HS-5 (cell line): ENCODE measurements at regions not wholly inside any gene's neighbourhood (a gene's known extent, or its start where the extent isn't known, plus 50 kb on each side); places are given as distances from the start of the nearest gene placed in this dataset.

Experiments
- DNase-seq: peaks from one replicate; pipeline ENCODE4 v3.0.0-alpha.2; 2012; ENCODE audit warnings: low read depth

DNA sequence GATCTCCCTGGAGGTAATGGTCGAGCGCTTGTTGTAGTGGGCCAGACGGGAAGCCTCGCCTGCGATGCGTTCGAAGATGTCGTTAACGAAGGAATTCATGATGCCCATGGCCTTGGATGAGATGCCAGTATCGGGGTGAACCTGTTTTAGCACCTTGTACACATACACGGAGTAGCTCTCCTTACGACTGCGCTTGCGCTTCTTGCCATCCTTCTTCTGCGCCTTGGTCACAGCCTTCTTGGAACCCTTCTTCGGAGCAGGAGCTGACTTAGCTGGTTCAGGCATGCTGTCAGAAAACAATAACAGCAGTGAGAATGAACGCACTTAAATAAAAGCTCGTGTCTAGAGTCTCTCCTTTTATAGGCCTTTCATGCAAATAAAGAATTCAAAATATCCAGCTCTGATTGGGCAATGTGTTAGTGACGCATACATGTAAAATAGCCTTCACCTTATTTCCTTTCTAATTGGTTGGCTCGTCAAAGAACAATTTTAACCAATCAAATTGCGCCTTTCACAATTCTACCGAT, 129.2 kb downstream of the HFE start:
- DNase-seq, result peak; percentile 99

DNA sequence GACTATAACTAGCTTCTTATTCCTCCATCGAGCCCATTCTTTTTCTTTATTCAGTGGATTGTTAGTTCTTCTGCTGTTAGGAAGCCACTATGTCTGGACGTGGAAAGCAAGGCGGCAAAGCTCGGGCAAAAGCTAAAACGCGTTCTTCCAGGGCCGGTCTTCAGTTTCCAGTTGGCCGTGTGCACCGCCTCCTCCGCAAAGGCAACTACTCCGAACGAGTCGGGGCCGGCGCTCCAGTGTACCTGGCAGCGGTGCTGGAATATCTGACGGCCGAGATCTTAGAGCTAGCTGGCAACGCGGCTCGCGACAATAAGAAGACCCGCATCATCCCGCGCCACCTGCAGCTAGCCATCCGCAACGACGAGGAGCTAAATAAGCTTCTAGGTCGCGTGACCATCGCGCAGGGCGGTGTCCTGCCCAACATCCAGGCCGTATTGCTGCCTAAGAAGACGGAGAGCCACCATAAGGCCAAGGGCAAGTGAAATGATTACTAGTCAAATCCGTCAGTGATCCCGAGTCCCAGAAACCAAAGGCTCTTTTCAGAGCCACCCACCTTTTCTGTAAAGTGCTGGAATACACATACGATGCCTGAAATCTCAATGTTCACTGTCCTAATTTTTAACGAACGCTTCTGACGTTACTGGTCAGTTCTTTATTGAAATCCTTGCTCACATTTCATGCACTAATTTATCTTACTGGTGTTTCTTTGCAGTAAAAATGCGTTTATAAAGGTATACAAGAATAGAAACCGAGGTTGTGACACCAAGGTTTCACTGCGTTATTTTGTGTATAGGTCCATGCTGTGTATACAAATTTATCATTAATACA, 129.9 kb downstream of the HFE start:
- no peak for DNase-seq

DNA sequence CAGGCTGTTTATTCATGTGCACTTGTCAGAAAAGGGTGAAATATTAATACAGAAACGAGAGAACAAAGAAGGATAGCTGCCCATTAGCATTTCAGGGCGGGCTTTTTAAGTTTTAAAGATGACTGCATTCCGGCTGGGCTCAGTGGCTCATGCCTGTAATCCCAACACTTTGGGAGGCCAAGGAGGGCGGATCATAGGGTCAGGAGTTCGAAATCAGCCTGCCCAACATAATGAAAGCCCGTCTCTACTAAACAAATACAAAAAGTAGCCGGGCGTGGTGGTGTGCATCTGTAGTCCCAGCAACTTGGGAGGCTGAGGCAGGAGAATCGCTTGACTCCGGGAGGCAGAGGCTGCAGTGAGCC, 130.5 kb downstream of the HFE start:
- DNase-seq, result no peak

DNA sequence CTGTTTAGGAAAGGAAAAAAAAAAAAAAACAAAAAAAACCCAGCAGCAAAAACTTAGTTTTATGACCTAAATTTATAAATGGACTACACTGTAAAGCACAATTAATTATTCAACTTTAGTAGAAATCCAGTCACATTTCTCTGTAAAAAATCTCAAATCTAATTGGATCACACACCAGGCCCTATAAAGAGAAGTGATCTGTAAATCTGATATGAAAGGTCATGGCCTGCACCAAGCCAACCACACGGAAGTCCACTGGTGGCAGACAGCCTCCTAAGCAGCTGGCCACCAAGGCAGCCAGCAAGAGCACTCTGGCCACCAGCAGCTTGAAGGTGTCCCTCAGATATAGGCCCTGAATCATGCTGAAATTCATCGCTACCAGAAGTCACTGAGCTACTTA, 131.6 kb downstream of the HFE start:
- no peak for DNase-seq

DNA sequence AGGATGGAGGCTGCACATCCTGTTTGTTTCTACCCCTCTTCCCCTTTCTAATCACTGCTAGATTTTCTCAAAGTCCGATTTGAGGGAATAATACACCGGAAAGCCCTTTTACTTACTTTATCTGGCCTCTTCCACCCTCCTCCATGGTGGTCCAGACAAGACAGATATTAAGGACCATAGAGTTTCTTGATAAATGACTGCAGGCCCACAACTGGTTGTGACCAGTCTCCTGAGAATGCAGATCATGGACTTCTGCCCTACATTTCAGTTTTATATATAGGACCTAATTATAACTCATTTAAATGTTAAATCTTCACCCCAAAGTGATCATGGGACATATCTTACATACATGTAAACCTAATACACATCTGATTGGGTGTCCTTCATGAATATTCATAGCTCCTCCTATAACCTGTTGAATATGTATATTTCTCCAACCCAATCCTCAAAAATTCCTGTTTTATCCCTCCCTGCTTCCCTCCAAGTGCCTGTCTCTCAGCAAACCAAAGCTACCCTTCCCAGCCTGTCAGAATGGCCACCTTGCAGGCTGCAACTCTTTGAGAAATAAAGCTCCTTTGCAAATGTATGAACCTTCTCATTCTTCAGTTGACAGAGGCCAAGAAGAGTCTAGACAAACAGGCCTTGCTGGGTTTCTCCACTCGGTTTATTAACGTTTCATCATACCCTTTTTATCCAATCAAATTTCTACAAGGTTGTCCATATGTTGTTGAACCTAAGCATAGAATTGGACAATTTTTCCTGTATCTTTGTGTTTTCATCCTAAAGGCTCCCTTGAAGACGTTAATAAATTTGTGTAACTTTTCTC, 133.1 kb downstream of the HFE start:
- no peak for DNase-seq

DNA sequence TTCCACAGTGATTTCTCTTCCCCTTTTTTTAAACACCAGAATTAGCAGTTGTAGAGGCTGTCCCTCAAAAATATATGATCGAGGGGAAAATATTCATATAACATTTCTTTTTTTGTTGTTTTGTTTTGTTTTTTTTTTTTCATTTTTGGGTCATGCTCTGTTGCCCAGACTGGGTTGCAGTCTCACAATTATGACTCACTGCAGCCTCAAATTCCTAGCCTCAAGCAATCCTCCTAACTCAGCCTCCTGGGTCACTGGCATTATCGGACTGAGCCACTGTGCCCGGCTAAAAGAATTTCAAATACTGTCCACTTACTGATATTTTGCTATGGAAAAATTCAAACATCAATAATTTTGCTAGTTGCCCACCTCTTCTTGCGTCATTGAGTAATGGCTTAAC, 134.0 kb downstream of the HFE start:
- no peak for DNase-seq

DNA sequence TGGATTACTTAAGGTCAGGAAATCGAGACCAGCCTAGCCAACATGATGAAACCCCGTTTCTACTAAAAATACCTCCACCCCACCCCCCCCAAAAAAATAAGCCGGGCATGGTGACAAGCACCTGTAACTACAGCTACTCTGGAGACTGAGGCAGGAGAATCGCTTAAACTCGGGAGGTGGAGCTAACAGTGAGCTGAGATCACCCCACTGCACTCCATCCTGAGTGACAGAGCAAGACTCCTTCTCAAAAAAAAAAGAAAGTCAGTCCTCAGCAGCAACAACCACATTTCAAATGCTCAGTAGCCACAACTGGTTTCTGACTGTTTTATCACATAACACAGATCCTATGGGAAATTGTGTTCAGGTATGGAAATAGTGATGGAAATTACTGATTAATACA, 135.3 kb downstream of the HFE start:
- no peak for DNase-seq

DNA sequence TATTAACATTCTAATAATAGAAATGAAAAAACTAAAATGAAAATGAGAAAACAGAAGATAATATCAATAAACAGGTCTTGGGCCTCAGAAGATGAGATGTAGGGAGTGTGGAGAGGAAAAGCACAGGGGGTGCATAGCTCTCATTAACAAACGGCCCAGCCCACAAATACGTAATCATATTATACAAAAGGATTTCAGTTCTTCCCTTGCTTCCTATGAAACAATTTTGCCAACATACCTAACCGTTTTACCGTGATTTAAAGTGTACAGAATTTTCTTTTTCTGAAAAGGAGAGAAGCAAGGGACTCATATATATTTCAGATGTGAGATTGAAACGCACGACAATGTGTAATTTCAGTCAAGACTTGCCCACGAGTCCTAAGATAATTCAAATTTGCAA, 136.0 kb downstream of the HFE start:
- DNase-seq, result no peak

DNA sequence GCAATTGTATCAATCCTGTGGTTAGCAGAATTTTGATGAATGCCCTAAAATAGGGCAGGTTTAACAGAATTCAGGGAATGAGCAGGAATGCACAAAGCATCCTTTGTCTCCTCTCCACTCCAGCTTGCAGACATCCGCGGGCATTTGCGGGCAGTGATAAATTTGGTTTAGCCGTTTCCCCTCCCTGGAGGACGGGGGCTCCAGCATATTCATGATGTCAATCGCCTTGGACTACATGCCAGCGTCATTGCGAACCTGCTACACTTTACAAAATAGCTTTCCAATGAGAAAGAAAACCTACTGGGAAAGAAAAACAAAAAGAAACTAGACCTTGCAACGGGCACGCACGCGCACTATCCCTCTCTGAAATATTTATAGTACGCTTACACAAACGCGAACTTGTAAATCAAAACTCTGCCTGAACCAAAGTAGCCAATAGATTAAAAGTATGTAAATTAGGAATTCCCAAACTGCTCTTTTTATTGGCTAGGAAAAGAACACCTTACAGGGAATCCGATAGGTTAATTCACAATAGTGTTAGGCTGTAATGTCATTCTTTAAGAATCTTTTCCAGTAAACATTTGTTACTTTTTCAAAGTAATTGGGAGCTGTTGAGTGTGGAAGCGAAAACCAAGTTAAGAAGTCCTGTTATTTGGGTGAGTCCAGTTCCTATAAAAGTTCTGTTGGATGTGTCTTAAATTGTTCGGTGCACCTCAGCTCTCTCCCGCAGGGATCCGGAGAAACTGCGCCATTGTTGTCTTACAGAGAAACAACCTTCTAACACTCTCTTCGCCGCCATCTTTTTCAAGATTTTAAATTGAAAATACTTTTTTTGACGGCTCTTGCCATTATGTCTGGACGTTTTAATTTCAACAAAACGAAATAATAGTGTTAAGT, 136.7 kb downstream of the HFE start:
- no peak for DNase-seq

DNA sequence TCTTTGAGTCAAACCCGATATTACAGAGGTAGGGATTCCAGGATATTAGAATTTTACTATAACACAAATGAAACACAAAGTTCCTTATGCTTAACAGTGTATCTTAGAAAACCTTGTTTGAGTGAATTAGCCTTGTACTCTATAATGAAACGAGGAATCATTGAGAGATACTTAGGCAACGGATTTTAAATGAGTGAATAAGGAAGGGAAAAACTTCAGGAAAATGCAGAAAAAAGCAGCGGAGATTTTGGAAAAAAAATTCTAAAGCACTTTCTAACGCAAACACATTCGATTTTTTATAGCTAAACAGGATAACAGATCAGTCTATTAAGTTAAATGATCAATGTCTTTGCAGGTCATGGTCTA, 137.3 kb downstream of the HFE start:
- DNase-seq, result no peak

DNA sequence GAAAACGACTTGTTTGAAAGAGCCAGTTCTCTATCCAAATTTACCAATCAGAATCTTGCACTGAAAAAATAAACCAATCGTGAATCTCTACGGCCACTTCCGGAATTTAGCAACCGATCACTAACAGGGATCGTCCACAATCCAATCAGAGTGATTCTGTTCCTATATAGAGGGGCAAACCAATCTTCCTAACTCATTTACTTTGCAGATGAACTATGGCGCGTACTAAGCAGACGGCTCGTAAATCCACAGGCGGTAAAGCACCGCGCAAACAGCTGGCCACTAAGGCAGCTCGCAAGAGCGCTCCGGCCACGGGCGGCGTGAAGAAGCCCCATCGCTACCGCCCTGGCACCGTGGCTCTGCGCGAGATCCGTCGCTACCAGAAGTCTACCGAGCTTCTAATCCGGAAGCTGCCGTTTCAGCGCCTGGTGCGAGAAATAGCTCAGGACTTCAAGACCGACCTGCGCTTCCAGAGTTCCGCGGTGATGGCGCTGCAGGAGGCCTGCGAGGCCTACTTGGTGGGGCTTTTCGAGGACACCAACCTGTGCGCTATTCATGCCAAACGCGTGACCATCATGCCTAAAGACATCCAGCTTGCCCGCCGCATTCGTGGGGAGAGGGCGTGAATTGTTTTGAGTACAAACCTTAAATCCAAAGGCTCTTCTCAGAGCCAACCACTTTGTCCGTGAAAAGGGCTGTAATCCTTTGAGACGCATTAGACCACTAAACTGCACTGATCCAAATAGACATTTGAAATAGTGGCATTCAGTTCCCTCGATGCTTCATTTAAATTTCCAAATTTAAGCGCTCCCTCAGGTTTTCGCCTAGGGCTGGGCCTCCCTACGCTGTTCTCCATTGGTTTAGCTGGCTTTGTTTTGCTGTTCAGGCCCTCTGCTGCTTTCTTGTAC, 138.0 kb downstream of the HFE start:
- no peak for DNase-seq

DNA sequence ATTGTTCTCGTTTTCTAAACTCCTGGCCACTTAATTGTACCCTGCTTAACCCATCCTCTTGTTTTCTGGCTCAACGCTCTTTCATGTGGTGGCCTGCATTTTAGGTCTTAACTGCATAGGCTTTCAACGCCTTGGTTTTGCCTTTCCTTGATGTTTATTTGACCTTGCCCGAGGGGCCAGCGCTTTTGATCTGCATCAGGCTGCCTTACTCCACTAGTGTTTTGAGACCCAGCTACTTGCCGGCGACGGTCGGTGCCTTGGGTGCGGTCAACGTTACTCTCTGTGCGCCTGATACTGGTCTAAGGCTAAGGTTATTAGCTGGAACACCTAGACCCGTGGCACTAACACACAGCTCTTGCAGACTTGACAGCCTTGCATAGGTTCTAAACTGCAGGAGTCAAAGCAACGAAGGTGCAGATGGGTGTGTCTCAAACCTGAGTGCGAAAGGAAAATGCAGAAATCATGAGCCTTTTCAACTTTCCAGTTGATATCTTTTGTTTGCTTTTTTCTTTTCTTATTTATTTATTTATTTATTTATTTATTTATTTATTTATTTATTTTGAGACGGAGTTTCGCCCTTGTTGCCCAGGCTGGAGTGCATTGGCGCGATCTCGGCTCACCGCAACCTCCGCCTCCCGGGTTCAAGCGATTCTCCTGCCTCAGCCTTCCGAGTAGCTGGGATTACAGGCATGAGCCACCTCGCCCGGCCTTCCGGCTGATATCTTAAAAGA, 138.8 kb downstream of the HFE start:
- DNase-seq, result no peak

DNA sequence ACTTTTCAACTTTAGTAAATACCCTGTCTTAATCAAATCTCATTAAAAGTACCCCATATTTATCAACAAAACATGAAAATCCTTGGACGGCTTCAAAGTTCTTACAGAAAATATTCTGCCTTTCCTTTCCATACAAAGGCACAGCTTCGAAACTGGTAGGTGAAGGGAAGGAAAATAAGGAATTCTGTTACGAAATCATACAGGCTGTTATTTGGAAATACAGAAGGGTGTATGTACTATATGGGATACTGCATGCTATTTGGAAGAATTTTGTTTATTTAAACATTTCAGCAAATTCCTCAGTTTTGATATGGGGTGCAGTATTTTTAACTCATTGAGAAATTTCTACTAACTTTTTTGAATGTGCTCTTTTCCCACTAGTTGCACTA, 138.4 kb upstream of the BTN3A2 start:
- no peak for DNase-seq

DNA sequence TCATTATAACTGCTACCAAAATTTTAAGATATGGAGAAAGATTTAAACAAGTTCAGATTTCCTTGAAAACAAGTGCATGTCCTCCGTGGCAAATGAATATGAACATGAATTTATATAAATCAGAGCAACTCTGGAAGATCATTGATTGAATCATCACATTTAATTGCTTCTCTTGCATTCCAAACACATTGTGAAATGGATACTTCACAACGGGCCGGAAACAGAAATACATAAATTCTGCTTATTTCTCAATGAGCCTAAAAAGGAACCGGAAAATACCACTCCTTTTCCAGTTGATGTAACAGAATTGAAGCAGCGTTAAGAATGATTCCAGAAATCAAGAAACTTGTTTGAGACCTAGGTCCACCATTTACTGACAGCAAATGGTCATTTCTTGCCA, 134.6 kb upstream of the BTN3A2 start:
- no peak for DNase-seq

DNA sequence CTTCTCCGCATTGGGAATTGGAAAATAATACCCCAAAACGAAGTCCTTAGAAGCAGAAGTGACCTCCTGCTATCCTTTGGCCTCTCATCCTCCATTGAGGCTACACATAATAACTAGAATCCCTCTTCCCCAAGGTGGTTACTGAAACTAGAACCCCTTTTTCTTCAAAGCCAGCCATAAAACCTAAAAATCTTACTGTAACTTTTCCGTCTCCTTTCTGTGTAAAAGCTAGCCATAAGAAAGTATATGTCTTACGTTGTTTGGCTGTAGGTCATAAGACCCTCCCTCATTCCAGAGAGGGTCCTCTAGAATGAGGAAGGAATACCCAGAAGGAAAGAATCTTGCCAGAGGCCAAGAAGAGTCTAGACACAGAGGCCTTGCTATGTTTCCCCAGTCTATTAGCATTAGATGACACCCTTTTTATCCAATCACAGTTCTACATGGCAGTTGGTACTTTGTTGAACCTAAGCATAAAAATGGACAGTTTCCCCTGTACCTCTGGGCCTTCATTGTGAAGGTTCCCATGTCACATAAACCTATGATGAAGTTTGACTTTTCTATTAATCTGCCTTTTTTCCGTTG, 133.9 kb upstream of the BTN3A2 start:
- DNase-seq, result no peak

DNA sequence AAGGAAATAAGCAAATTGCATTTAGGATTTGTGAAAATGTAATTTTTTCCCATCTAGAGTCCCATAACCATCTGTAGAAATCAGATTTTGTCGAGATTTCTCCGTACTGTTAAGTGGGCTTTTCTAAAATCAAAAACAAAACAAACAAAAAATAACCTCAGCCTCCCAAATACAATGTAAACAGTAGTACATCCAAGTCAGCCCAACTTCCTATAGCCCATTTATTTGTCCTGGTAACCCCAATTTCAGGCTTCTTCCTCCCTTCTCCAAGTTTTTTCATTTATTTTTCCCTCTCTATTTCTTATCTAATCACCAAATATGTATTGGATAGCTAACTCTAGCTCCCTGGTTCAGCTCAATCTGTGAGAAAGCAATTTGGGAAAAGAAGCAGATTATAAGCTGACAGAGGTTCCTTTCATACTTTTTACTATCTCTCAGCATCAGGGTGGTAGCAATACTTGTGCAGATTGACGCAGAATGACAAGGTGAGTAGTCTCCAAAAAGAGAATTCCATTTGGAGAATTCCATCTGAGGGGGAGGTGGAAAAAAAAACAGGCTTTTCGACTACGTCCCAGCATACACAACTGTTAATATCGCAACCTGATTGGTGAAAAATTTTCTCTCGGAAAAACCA, 132.6 kb upstream of the BTN3A2 start:
- no peak for DNase-seq

DNA sequence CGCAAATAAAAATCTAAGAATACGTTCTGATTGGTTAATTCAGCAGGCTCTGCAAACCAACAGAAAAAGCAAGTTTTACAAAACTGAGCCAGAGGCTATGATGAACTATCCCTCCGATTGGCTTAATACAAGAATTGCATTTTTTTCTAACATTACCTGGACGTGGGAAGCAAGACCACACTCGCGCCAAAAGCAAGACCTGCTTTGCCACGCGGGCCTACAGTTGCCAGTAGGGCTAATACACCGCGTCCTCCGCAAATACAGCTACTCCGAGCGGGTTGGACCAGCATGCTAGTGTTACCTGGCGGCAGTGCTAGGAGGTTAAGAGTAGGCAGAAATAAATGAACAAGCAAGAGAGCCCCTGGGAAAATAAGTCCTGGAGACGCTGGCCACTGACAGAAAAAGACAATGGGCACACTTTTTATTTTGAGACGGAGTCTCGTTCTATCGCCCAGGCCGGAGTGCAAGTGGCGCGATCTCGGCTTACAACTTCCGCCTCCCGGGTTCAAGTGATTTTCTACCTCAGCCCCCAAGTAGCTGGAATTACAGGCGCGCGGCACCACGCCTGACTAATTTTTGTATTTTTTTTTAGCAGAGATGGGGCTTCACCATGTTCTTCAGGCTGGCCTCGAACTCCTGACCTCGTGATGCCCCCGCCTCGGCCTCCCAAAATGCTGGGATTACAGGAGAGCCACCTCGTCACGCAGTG, 131.9 kb upstream of the BTN3A2 start:
- DNase-seq, result no peak

DNA sequence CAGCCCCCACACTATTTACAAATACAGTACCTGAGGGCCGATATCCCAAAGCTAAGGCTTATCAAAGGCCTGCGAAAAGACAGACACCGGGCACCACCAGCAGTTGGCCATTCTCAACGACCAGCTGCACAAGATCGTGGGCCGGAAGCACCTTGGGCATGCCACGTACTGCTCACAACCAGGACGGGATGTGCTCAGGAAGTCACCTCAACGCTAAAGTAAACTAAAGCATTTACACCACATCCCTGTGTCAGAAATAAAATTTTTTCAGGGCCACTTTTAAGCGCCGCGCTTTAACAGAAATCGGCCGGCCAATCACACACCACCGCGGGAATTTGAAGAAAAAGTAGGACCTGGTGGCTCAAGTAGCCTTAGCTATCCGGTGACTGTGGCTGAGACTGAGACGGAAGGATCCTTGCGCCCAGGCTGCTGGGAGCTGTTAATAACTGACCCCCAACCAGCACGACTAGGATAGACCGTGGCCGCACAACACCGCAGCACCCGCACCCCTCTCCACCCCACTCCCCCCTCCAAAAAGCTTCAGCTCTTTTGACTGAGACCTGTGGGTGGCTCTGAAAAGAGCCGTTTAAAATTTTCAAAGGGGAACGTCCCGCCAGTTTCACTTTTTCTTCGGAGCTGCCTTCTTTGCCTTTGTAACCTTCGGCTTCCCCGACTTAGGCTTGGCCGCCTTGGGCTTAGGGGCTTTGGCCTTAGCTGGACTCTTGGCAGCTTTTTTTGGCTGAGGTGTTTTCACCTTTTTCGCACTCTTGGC, 131.2 kb upstream of the BTN3A2 start:
- DNase-seq, result no peak
